Fibroblast of skin of back (primary cell): ENCODE measurements at regions not wholly inside any gene's neighbourhood (a gene's known extent, or its start where the extent isn't known, plus 50 kb on each side); places are given as distances from the start of the nearest gene placed in this dataset.
A peak's percentile ranks its signal among the peaks of the same experiment; 100 is the strongest.
"Not testable (repeated sequence)": the region's sequence is repeated elsewhere in the genome, so short reads cannot be mapped to it uniquely, and the experiment has no call there.

Source experiments
- DNase-seq: peaks from one replicate; pipeline ENCODE4 v3.0.0-alpha.2; 2013

DNA sequence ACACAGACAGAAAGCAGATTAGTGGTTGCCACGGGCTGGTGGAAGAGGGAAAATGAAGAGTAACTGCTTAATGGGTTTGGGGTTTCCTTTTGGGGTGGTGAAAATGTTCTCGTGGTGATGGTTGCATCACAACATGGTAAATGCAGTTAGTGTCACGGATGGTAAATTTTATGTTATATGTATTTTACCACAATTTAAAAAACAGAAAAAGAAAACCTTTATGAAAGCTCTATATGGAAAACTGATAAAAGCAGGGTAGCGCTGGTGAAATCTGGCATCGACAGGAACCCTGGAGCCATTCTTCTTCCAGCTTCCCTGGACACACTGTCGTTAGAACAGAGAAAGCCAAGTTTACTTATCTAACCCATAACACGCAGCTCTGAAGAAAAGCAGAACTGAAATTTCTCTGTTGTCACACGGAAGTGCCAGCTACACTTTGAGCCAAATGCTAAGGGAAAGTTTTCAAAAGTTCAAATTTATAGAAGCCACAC is 287.7 kb upstream of the NR2F2 start:
- no peak for DNase-seq

DNA sequence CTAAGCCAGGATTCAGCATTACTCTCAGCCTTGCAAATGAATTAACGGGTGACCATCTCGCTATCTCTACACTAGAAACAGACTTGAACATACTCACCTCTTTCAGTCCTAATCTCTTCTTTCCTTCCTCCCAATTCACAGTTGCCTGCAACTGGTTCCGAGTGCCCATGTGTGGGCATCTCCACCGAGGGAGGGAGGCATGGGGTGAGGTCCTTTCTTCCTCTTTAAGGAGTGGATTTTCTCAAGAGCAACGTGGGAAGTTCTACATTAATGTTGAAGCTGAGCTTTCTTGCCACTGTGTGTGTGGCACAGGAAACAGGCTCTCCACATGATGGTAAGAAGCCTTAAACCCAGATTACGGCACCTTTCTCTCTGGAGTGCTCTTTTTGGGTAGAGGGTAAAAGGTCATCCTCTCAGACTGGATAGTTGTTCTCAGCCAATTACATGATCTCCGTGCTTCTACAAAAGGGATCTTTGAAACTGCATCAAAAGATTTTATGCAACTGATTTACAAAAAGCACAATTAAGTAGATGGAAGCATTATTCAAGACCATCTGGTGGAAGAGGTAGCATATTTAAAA is 286.8 kb upstream of the NR2F2 start:
- DNase-seq: no peak

DNA sequence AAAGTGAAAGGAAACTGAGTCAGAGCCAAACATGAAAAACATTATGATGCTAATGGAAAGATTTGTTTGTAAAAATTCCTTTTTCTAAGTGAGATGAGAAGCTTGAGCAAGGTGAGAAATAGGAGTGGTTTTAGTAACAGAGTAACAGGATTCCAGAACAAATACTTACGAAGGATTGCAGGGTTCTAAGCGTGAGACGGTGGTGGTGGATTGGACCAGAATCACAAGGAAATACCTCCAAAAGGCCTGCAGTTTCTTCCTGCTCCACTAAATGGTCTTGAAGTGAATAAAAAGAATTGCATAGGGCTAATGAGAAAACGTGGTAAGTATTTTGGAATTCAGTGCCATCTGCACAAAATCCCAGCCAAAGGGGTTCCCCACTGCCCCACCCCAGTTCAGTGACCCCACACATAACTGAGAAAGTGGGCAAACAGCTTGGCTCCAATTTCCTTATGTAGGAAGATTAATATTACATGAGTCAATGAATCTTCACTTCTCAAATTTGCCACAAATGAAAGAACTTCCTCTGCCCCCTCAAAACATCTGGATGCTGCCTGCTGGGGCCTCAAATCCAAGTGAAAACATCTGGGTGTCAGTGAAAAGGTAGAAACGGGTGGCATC is 283.8 kb upstream of the NR2F2 start:
- peak; percentile 36 for DNase-seq

DNA sequence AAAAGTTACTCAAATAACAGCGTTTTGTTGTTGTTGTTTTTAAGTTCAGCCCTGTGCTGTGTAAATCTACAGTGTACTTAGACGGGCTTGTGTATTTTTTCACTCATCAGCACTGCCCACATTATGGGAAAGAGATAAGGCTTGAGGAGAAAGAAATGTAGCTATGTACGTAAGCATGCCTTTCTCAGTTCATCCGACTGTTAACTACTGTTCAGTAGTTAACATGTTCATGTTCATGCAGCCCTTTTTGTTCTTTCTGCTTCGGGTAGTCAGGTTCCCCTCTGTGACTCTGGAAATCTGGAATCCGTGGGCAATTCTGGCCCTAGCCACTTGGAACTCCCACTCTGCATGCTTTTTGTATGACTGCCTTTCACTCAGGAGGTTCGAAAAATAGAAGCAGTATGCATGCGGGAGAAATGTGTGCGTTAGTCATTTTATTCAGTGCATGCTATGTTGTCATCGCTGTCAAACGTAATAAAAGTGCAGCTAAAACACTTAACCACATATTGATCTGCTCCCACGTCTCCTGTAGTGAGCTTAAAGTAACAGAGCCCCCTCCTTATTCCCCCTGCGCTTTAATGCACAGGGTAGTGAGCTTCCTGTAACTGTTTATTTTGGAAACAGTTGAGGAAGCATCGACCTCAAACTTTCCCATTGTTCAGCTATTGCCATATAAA is 283.1 kb upstream of the NR2F2 start:
- DNase-seq: peak; percentile 92

DNA sequence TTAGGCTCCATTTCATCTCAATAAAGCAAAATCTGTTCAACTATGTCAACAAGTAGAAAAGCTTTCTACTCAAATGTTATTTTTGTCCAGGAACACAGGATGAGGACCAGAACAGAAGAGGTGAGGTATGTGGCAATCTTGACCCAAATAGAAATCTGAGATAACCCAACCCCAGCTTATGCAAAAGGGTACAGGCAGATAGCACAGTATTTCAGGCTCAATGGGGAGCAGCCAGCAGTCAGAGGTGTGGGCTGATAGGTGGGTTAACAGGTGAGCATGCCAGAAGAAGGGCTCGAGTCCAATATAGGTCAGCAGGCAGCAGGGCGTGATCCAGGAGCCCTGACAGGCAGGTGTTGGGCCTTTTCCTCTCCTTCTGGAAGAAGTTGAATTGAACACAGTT is 281.2 kb upstream of the NR2F2 start:
- DNase-seq: no peak

DNA sequence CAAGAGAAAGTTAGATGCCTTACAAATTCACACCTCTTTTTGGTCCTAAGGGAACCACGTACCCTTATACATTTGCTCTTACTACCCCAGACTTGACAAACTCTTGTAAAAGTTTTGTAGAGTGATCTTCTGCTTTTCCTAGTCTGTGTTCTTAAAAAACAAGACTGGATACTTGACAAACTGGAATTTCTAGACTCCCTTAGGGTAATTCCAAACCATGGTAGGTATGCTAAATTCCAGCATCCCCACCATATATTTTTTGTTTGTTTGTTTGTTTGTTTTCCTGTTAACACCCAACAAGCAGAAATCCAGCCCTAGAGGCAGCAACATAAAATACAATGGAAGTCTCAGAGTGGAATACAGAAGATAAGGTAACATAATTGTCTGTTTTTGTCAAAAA is 280.7 kb upstream of the NR2F2 start:
- DNase-seq: no peak

DNA sequence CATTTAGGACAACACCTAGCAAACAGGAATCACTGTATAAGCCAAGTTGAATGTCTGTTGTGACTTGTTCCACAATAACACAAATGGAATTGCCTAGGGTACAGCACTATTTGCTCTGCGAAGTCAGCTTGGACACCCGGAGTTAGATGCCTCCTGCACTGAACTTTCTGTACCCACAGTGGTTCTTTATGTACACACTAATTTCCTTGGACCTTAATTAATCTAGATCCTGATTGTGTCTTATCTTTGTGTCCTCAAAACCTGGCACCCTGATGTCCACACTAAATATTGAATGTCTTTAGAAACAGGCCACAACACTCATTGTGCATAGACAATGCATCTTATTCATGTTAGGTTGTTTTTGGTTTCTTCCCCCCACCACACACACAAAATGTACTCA is 278.9 kb upstream of the NR2F2 start:
- DNase-seq: no peak

DNA sequence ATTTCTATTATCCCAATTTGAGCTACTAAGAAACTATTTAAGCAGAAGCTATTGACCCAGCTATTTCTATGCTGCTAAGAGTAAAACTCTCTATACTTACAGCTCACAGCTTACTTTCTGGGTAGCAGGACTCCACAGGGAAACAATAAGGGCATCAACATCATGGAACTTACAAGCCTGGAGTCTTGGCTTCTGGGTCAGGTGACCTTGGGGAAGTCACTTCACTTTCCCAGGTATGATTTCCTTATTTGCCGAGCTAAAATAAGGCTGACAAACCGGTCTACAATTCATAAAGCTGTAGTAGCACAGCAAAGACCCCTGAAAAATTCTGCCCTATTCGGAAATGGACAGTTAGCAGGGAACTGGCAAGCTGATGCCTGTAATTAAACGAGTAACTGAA is 278.3 kb upstream of the NR2F2 start:
- no peak for DNase-seq

DNA sequence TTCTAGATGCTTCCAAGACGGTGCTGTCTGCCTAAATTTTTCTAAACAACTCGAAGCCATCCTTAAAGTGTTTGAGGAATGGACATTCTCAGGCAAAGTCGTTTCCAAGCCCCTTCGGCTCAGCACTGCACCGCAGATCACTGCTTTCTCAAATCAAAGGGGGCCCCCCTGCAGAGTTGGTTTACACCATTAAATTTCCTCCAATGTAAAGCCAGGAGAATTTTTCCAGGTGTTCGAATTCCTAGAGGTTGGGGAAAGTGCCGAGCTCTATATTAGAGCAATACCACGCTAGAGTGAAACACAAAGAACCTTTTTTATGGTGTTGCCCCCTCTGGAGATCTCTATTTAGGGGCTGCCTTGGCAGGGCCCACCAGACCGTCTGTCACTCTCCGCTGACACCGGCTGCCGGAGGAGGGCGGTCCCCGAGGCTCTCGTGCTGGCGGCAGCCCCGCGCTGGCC is 277.9 kb upstream of the NR2F2 start:
- DNase-seq: no peak

DNA sequence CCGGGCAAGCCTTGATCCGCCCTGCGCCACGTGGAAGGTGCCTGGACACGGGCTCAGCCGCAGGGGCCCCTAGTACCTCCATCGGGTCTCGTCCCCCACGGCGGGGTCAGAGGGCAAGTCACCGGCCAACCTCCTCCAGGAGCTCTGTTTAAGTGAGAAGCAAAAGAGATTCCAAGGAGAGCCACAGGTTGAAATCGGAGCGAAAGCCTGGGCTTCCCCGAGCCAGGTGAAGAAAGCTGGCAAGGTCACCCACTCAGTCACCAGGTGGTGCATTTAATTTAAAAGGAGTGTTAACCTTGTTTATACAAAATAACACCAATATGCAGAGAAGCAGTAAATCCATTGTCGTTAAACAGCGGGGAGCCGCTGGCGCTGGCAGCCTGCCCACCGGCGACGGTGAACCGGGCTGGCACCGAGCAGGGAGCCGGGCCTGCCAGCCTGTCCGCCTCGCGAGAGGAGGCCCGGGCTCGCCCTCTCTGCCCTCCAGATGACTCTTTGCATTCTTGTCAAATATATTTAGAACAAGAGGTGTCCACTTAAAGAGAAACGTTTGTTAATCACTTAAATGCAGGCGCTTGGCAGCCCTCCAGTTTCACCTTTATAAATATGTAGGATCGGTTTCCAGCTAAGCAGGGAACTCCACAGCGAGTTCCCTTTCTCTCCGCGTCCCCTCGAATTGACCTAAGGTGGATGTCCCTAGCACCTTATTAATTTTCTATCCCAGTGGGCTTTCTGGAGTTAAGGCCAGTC is 277.3 kb upstream of the NR2F2 start:
- no peak for DNase-seq

DNA sequence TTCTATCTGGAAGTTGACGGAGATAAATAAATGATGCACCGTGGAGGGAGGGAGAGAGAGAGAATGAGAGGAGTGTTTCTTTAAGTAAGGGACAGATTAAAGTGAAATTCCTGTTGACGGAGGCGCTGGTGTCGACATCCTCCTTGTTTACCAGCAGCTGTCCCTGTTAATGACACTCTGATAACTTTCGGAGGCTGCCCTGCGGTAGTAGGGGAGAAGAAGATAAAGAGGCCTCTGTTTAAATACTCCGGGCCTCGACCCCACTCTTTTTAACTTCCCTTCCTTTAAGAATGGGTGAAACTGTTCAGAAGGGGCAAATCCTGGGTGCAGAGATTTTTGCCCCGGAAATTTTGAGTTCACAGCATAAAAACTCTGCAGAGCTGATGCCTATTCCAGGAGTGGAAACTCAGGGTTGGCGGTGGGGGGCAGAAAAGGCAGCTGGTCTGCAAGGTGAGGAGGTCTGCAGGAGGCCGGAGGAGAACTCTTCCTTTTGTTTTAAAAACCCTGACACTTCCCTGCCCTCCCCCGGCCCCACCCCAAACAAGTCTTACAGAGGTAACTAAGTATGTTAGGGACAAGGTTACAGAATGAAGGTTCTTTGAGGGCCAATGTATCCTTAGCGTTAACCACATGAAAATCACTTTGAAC is 276.6 kb upstream of the NR2F2 start:
- no peak for DNase-seq

DNA sequence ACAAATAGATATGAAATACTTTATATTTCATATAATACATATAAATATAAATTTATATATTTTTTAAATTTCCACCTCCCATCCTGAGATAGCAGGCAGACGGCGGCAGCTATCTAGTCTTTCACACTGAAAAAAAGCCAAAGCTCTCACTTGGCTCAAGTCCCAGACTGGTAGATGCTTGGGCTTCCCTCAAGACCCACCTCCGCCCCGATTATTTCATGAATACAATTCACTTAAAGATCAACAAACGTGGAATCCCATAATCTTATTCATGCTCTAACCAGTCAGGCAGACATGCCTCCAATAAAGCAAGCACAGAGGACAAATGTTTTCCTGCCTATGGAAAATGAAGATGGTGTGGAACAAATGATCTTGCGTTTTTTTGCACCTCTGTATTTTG is 275.9 kb upstream of the NR2F2 start:
- no peak for DNase-seq

DNA sequence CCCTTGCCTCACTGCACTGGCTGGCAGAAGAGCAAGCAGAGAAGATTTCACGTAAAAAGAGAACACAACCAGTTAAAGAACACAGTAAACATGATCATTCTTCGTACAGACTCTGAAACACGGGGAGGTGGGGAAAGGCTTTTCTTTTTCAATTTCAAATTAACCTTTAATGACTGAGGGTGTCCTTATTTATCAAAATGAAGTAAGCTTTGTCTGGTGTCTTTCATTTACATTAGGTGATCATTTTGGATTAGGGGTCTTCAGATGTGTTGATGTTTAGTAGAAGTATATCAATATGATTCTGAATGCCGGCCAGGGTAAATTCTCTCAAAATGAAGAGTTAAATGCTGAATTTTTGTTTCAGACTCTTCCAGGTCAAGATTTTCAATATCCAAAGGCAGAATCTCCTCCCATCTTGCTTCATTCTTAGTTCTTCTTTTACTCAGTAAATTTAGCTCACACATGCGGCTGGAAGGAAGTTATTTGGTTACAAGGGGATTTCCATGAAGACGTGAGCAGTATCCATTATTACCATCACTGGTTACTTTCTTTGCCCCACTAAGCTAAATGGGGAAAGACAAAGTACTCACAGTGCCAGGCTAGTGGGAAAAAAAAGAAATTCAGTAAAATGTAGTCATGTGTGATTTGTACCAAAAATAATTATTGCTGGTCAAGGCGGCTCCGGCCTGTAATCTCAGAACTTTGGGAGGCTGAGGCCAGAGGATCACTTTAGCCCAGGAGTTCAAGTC is 272.2 kb upstream of the NR2F2 start:
- no peak for DNase-seq

DNA sequence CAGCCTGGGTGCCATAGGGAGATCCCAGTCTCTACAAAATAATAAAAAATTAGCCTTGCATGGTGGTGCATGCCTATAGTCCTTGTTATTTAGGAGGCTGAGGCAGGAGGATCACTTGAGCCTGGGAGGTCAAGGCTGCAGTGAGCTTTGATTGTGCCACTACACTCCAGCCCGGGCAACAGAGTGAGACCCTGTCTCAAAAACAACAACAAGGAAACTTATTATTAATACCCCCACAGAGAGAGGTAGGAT is 271.7 kb upstream of the NR2F2 start:
- DNase-seq: not testable (repeated sequence)

DNA sequence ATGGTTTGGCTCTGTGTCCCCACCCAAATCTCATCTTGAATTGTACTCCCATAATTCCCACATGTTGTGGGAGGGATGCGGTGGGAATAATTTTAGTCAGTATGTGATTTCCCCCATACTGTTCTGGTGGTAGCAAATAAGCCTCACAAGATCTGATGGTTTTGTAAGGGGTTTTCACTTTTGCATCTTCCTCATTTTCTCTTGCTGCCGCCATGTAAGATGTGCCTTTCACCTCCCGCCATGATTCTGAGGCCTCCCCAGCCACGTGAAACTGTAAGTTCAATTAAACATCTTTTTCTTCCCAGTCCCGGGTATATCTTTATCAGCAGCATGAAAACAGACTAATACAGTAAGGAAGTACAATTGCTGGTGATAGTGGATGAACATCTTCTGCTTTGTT is 269.9 kb upstream of the NR2F2 start:
- not testable (repeated sequence) for DNase-seq

DNA sequence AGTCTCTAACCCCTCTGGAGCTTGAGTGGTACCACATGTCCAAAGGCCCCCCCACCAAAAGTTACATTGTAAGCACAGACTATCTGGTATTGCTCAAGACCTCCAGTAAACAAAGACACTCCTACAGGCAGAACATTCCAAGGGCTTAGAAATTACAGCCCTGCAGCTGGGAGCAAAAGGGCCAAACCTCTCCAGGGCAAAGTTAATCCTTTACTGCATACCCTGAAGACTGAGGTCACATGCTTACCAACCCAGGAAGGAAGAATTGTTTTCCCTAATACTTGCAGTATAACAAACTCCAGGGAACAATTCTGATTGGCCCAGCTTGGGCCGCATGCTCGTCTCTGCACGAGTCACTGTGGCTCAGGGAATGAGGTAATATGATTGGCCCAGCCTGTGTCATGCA is 266.1 kb upstream of the NR2F2 start:
- DNase-seq: no peak

DNA sequence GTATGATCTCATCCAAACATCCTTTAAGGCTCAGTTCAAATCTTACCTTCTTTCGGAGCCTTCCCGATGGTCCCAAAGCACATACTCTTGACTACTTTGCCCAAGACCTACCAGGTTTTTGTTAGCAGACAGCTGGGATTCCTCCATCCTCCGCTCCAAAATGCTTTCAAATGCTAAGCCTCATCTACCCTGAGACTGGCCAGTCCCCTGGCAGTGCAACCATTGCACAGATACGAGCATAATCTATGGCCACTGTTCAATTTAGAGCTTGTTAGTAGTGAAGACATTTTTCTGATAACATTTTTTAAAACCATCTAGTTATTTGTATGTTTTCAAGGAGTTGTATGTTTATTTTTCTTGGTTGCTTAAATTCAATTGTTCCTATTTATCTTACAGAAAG is 264.4 kb upstream of the NR2F2 start:
- DNase-seq: no peak

DNA sequence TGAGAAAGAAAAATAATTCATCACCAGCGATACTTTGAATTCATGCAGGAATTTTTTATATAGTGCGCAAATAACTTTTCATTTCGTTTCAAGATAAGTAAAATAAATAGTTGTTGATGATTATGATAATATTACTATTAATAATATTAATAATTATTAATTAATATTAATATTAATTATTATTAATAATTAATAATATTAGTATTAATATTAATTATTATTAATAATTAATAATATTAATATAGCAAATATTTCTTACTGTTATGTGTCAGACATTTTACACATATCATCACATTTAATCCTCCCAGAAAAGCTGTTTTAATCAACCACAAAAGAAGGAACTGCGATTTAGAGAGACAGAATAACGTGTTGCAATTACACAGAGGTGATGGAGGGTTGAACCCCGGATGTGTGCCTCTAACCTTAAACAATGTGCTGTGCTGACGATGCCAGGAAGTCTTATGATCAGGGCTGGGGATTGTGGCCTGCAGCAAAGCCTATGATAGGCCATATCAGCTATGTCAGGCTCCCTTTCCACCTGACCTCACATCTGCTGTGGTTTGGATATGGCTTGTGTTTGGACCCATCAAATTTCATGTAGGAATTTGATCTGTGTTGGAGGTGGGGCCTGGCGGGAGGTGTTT is 263.5 kb upstream of the NR2F2 start:
- no peak for DNase-seq

DNA sequence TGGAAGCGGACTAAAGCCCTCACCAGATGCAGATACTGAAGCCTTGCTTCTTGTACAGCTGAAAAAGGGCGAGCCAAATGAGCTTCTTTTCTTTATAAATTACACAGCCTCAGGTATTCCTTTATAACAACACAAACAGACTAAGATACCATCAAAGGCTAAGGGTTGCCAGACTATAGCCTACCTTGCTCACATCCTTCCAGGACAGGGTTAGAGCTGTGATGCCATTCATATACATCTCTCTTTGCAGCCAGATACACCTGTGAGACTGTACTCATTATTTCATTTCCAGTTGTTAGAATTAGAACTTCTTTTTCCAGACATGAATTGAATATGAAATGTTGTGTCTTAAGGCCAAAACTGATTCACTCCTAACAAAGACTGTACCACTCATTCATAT is 262.8 kb upstream of the NR2F2 start:
- DNase-seq: no peak

DNA sequence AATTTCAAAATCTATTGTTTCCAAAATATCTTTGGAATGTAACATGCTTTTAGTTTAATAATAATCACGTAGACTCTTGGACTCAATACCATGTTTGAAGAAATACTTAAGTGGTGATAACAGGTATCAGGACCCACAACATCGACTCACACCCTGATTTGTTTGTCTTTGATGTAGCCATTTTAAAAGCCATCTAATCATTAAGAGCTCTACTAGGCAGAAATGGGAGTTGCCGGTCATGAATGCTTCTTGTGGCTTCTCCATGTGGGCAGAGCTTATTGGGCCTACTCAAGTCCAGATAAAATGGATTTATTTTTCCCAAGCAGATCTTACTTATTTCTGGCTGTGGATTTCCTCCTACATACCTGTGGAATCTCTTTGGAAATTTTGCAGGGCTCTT is 261.6 kb upstream of the NR2F2 start:
- DNase-seq: no peak

DNA sequence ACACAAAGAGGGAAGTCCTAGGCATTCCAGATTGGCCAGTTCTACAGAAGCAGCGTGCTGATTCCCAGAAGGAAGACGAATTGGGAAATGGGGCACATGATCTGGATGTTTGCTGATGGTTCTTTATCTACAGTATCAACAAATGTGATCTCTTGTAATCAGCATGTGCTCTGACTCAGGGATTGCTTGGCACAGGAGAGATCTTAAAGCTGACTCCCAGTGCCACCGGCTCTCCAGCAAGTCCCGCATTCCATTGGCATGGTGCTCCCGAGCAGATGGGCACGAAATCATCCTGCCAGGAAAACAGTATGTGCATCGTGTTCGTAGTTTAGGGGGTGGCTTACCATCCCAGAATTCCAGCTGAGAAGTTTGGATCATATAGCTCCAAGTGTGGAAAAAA is 259.9 kb upstream of the NR2F2 start:
- no peak for DNase-seq

DNA sequence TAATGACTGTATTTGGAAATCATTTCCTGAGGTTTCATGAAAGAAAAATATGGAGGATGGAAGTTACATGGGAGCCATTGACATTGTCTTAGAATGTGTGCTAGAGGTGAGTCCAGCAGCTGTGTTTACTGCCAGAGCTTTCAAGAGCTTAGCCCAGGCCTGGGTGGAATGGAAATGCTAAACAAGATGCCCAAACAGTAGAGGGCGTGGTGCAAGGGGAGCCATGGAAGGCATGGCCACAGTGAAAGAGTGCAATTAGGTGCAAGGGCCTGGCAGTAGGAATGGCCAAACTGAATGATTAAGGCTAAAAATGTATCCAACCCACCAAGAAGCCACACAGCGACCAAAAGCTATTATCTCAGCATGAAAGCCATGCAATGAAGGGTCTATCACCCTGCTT is 257.7 kb upstream of the NR2F2 start:
- no peak for DNase-seq
